ENCODE measurements at regions not wholly inside any gene's neighbourhood (a gene's known extent, or its start where the extent isn't known, plus 50 kb on each side); places are given as distances from the start of the nearest gene placed in this dataset.
"Not testable (repeated sequence)": the region's sequence is repeated elsewhere in the genome, so short reads cannot be mapped to it uniquely, and the experiment has no call there.

DNA sequence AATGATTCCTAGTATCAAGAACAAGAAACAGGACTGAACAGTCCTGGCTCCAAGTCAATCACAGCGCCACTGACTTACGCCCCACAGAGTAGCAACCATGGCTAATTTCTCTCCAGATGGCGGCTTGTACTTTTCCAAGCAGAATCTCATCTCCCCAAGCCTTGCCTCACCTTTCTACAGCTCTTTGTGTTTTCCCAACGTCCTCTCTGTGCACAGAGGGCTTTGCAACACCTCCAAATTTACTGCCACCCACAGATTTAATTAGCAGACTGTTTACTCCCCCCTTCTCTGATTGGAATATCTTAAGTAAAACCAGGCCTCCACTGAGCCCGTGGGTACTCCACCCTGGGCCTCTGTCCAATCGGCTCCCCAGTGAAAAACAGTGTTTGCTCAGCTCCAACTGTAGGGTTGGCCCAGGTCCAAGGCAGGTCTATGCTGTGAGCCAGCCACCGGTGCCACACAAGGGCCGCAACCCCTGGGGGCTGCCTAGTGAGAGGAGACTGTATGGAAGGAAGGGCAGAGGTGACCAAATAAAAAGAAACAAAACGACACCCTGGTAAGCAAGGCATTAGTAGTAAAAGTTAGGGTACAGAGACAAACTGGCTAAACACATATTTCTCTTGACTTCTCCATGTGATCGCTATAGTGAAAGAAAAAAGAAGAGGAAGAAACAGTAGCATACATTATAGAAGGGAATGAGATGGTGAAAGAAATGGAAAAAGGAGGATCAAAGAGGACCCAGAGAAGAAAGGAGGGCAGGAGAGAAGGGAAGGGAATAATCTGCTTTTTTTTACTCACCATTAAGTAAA, 128.4 kb upstream of the SOD1 start:
- no peak for DNase-seq

- DNase-seq = no peak
Observed at GRCh38 chr21:31530364-31530763, 129.1 kb upstream of the SOD1 start.

GRCh38 chr21:31529406-31529805, 130.1 kb upstream of the SOD1 start:
- DNase-seq = no peak

DNA sequence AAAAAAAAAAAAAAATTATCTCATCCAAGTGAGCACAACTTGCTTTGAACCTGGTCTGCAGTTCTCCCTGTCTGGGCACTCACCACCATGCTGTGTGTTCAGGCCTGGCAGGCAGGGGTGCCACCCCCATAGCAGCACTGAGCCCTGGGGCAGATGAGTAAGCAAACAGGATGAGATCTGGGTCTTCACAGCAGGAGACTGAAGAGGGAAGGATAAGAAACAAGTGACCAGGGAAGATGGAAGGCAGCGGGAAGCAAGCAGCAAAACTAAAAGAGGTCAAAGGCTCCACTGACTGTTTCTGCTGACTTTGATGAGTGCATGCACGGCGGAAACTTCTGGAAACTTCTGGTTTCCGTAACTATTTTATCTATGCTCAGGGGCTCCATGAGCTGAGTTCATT, 133.5 kb upstream of the SOD1 start:
- DNase-seq = no peak

DNA sequence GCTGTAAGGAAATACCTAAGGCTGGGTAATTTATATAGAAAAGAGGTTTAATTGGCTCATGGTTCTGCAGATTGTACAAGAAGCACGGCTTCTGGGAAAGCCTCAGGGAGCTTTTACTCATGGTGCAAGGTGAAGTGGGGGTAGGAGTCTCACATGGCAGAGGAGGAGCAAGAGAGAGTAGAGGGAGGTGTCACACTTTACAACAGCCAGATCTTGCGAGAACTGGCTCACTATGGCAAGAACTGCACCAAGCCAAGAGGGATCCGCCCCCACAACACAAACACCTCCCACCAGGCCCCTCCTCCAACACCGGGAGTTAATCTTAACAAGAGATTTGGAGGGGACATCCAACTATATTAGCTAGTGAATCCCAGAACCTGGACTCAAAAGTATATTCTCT, 135.4 kb upstream of the SOD1 start:
- no peak for DNase-seq

DNA sequence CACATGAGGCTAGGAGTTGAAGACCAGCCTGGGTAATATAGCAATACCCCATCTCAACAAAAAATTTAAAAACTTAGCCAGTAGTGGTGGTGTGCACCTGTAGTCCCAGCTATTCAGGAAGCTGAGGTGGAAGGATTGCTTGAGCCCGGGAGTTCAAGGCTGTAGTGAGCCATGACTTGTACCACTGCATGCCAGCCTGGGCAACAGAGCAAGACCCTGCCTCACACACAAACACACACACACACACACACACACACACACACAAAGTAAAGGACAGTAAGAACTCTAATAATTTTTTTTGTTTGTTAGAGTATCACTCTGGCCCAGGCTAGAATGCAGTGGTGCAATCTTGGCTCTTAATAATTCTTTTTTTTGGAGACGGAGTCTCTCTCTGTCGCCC, 138.0 kb upstream of the SOD1 start:
- DNase-seq = no peak

DNA sequence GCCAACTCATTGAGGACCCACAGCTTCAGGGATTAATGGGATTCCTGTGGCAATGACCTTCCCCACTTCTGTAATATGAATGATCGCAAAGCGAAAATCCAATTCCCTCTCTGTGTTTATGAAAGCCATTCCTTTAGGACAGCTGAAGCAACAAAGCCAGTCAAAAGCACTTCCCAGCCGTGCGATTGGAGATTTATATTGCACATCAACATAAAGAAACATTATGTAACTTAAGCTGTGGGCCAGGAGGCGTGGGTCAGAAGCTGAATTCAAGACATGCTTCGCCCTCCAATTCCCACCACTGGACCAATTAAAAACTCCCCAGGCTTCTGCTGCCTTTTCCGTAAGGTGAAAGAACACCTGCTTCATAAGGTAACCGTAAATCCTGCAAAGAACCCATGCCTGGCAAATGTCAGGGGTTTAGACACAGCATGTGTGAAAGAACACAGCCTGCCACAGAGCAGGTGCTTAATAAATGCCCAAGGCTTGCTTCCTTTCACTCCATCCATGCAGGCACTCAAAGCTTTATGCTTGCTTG, 138.9 kb upstream of the SOD1 start:
- no peak for DNase-seq

DNA sequence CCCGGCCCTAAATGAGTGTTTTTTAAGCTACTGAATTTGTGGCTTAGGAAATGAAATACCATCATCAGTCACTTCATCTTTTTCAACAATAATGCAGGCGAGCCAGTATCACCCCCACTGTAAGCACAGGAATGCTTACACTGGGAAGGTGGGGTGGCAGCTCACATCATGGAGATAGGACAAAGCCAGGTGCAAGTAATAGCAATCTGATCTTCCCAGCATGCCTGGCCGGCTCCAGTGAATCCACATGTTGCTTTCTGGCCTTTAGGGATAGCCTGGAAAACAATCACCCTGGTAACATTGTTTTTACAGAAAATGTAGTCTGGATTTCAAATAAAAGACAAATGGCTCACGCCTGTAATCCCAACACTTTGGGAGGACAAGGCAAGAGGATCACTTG, 140.9 kb upstream of the SOD1 start:
- no peak for DNase-seq

DNA sequence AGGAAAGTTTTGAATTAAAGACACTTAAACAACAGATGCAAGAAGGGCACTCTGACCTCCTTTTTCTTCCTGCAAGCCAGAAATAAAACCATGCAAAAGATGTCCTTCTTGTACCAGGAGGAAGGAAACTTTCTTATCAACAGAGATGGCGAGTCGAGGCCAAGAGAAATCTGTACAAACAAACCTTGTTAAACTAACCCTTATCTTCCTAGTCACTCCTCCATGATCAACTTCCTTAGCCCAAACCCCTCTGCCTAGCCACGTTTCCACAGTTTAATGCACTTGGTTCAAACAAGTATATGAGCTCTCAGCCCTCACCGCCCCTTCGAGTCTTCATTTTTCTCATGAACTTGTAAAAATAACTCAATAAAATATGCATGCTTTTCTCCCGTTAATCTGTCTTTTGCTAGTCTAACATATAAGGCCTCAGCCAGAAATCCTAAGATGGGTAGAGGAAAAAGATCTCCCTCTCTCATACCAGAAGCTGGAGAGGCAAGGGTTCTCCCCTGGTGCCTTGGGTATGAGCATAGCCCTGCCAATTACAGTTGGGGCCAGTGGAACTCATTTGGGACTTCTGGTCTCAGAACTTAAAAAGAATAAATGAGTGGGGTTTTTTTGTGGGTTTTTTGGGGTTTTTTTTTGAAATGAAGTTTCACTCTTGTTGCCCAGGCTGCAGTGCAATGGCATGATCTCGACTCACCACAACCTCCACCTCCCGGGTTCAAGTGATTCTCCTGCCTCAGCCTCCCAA, 141.7 kb upstream of the SOD1 start:
- DNase-seq = no peak

- no peak for DNase-seq
Observed at GRCh38 chr21:31515253-31515652, 144.2 kb upstream of the SOD1 start.

DNA sequence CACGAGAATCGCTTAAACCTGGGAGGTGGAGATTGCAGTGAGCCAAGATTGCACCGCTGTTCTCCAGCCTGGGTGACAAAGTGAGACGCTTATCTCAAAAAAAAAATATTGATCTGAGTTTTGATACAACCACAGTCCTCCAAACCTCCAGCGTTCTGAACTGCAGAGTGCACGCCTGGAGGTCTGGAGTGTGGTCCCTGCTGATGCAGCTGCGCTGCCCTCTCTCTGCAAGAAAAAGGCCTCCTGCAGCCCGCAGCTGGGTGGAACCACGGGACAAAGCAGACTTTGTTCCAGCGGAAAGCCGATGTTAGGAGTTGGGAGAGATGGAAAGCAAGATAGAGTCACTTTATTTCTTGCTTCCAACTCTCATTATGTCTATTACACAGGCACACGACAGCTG, 144.9 kb upstream of the SOD1 start:
- DNase-seq = no peak

GRCh38 chr21:31513541-31513940, 146.0 kb upstream of the SOD1 start:
- not testable (repeated sequence) for DNase-seq

DNA sequence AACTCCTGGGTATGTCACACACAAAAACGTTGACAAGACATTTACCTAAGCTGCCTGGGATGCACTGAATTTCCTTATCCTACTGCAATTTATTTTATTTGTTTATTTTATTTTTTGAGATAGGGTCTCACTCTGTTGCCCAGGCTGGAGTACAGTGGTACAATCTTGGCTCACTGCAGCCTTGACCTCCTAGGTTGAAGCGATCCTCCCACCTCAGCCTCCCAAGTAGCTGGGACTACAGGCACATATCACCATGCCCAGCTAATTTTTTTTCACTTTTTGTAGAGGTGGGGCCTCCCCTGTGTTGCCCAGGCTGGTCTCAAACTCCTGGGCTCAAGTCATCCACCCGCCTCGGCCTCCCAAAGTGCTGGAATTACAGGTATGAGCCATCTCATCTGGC, 147.5 kb upstream of the SOD1 start:
- not testable (repeated sequence) for DNase-seq

- DNase-seq = no peak
Observed at GRCh38 chr21:31511258-31511657, 148.2 kb upstream of the SOD1 start.

DNA sequence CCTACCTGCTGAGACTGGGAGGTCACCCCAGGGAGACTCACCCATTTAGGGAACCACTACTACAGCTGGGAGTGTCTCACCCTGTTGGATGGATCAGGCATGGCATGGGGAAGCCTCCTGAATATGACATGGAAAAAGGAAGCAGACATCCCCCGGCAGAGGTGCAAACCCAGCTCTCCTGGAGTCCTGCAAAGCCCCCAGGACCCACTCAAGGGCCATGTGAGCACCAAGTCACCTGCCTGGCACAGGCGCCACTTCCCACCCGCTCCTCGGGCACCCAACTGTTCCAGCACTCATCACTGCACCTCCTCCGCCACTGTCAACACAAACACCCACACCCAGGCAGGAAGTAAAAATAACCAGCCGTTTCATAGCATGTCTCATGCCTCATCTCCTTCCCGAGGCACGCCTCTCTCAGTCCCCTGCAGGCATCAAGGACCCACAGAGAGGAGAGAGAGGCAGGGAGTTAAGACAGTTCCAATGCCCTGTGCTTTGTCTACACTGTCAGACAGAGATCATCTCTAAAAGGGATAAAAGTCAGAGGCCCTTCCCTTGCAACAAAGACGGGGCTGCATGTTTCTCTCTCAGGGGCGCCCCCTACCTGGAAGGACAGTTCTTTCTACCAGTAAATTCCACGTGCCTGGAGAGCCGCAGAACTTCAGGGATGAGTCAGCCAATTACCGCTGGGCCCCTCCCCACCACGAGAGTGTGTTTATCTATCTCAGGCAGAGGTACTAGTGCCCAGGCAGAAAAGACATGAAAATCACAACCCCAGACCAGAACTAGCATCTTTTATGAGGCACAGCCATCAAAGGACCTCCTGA, 150.1 kb upstream of the SOD1 start:
- peak; percentile 12 to 63 (median 40) for DNase-seq

DNA sequence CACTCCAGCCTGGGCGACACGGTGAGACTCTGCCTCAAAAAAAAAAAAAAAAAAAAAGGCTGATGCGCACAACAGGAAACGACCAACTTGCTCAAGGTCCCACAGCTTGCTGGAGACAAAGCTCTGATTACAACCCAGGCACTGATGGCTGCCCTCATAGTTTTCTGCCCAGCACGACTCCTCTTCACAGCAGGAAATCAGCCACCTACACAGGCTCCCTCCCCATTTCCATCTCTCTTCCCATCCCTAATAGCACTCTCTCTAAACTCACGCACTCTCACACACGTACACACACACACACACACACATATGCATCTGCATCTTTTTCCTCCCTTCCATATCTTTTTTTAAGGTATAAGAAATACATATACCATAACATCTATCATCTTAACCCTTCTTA, 153.5 kb upstream of the SOD1 start:
- no peak for DNase-seq

DNA sequence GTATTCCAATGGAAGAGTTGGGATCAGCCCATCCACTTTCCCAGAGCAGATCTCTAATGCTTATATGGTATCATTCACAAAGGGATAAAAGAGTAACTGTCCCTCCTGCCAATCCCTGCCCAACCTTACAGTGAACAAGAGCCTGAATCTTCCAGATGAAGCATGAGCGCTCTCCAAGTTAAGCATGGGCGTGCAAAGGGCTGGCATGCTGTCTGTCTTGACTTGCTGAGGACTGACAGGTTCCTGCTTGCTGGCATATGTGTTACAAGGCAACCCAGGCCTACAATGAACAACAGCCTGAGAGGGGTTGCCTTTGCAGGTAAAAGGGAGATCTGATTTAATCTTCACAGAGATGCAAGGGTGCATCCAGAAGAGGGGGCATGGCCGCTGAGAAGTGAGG, 155.6 kb upstream of the SOD1 start:
- no peak for DNase-seq

DNA sequence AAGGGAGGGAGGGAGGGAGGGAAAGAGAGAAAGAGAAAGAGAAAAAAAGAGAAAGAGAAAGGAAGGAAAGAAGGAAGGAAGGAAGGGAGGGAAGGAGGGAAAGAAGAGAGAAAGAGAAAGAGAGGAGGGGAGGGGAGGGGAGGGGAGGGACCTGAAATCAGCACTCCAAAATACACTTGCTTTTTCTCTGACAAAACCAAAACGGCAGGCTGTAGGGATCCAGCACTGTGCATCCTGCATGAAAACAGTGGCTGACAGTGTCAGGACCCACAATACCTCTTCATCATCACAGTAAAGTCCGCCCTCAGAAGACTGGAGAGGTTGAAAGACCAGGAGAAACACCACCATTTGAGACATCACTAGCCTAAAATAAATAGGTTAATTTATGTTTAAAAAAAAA, 156.0 kb upstream of the SOD1 start:
- DNase-seq = no peak

DNA sequence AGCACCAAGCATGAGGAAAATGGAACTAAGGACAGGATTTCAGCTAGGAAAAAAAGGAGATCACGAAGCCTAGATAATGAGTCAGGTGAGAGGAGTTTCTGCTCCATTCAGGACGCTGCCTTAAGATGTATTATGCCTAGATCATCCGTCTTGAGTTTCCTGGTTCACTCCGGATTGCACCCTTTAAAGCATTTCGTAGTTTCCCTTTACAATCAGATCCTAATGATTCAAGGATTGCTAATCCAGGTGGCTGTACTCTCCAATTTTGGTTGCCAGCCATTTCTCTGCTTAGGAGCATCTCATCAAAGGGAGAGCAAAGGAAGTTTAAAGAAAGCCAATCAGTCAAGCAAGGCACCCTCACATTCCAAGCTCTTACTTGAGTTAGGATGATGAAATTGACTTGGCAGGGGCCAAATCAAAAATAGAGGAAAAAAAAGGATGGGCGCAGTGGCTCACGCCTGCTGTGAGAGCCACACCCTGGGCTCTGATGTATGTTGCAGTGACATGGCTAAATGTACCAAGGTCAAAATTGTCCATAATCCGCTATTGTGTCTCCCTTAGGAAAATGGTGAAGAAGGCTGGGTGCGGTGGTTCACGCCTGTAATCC, 156.9 kb upstream of the SOD1 start:
- no peak for DNase-seq

GRCh38 chr21:31501926-31502325, 157.6 kb upstream of the SOD1 start:
- DNase-seq = no peak

DNA sequence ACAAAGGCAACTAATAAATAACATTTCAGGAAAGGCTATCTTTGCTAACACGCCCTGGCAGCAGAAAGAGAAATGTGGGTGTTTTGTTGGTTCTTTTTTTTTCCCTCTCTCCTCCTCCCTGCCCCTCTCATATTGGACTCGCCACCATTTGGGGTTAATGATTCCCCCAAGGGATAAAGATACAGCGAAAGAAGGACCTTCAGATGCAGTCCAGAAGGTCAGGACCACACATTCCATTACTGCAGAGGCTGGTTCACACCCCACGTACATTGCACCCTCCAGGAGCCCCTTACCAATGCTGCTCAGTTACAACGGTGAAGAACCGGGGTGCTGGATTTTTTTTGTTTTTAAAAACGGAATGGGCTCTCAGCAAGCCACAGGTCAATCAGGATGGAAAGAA, 156.9 kb upstream of the TIAM1 start:
- DNase-seq = no peak

DNA sequence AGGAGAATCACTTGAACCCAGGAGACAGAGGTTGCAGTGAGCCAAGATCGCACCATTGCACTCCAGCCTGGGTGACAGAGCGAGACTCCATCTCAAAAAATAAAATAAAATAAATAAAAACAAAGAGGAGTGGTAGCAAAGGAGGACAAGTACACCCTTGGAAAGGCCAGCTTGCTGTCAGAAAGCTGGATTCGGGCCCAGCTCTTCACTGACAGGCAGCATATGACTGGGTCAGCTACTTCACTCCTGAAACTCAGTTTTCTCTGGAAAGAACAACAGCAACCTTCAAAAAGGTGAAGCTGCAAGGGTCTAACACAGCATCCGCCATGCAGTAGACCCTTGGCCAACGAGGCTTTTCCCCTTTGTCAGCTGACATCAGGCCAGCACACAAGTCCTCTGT, 156.0 kb upstream of the TIAM1 start:
- no peak for DNase-seq

DNA sequence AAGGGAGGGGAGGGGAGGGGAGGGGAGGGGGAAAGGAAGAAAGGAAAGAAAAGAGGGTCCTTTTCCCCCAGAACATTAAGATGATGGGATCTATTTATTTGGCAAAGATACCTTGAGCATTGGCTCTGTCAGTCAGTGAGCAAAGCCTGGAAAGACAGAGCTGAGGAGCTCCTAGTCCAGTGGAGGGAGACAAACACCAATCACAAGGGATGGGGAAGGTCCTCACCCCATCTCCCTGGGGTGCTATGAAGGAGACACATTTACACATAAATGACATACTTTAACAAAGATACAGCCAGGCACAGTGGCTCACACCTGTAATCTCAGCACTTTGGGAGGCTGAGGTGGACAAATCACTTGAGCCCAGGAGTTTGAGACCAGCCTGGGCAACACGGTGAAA, 154.9 kb upstream of the TIAM1 start:
- no peak for DNase-seq

All from activated naive CD4-positive, alpha-beta T cell (primary cell).